Testis (tissue), 2 donors: ENCODE measurements at regions not wholly inside any gene's neighbourhood (a gene's known extent, or its start where the extent isn't known, plus 50 kb on each side); places are given as distances from the start of the nearest gene placed in this dataset.

Experiments used
- POLR2A ChIP-seq: fragments of 450-650 bp; IDR thresholded peaks from one replicate; pipeline ENCODE4 v1.6.1; 2017; ENCODE audit warnings: antibody characterized with exemption, mild to moderate bottlenecking, moderate library complexity
- TF ChIP-seq, protein P1 (sequence below), 3 experiments: fragments of 450-650 bp in 2 of 3; fragments of 200-600 bp in 1 of 3; sonication (generic) in 1 of 3; IDR thresholded peaks; one replicate each; pipeline ENCODE4 v1.5.1; 2016 to 2019; ENCODE audit warnings: antibody characterized with exemption in 3 of 3, mild to moderate bottlenecking in 2 of 3, moderate library complexity in 1 of 3

DNA sequence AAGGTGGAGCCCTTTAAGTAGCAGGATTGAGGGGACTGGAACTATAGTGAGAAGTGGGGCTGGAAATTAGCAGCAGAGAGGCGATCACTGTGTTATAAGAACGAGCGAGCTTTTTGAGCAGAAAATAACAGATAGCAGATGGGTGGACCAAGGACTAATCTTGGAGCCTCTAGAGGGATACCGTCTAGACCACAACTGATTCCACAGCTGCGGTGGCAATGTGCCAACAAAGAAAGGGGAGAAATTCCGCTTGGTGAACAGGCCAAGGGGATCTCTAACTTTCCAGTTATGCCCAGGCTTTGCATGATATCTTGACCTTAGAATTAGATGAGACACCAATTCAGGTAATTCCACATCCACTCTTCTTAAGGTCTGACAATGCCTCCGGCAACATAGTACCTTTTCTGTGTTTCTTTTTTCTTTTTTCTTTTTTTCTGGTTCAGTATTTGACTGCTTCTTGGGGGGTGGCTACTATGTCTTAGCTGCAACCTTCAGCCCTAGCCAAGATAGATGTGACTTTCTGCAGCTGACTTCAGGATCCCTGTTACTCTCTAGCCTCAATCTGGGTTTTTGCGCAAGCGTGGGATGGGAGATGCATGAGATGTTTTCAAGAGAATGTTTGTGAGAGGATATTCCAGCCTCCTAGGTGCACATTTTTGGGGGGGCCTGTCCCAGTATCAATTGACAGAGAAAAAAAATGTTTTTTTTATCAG, 143.4 kb upstream of the CPSF6 start:
- TF ChIP-seq, protein P1, sequence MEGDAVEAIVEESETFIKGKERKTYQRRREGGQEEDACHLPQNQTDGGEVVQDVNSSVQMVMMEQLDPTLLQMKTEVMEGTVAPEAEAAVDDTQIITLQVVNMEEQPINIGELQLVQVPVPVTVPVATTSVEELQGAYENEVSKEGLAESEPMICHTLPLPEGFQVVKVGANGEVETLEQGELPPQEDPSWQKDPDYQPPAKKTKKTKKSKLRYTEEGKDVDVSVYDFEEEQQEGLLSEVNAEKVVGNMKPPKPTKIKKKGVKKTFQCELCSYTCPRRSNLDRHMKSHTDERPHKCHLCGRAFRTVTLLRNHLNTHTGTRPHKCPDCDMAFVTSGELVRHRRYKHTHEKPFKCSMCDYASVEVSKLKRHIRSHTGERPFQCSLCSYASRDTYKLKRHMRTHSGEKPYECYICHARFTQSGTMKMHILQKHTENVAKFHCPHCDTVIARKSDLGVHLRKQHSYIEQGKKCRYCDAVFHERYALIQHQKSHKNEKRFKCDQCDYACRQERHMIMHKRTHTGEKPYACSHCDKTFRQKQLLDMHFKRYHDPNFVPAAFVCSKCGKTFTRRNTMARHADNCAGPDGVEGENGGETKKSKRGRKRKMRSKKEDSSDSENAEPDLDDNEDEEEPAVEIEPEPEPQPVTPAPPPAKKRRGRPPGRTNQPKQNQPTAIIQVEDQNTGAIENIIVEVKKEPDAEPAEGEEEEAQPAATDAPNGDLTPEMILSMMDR (IDR thresholded peaks at IDR 0.05) = no peak
- no peak for TF ChIP-seq POLR2A
